KBM-7 (cell line): ENCODE measurements at regions not wholly inside any gene's neighbourhood (a gene's known extent, or its start where the extent isn't known, plus 50 kb on each side); places are given as distances from the start of the nearest gene placed in this dataset.
"Not testable (repeated sequence)": the region's sequence is repeated elsewhere in the genome, so short reads cannot be mapped to it uniquely, and the experiment has no call there.

Experiments
- DNase-seq: peaks from one replicate; pipeline ENCODE4 v3.0.0-alpha.2; 2015
- in situ Hi-C: fragments of 300-500 bp; cut with MboI; formaldehyde crosslinking; loops from 2 replicates; pipeline ENCODE4 v1.14.3; 2020; ENCODE audit warnings: low sequenced_read_pairs, low pct_unique_long_range_greater_than_20kb, mixed read lengths

GRCh38 chr18:14222354-14223221 is 90.4 kb upstream of the ZNF519 start:
- in situ Hi-C loops, DNase-seq: not testable (repeated sequence)

- no peak for DNase-seq
- in situ Hi-C loops, result no loop called here
Observed at GRCh38 chr18:14221689-14222088, 89.5 kb upstream of the ZNF519 start.

- in situ Hi-C loops, DNase-seq: not testable (repeated sequence)
Observed at GRCh38 chr18:14215952-14216351, 83.7 kb upstream of the ZNF519 start.

- DNase-seq, in situ Hi-C loops: not testable (repeated sequence)
Observed at GRCh38 chr18:14203424-14203823, 71.2 kb upstream of the ZNF519 start.

GRCh38 chr18:14190776-14191442 is 58.7 kb upstream of the ZNF519 start:
- DNase-seq, in situ Hi-C loops: not testable (repeated sequence)

- no peak for DNase-seq
- in situ Hi-C loops, result no loop called here
Observed at GRCh38 chr18:14189858-14190257, 57.6 kb upstream of the ZNF519 start.

- DNase-seq, in situ Hi-C loops: not testable (repeated sequence)
Observed at GRCh38 chr18:14188751-14189406, 56.6 kb upstream of the ZNF519 start.
